ENCODE measurements at regions not wholly inside any gene's neighbourhood (a gene's known extent, or its start where the extent isn't known, plus 50 kb on each side); places are given as distances from the start of the nearest gene placed in this dataset.
A peak's percentile ranks its signal among the peaks of the same experiment; 100 is the strongest.
"Not testable (repeated sequence)": the region's sequence is repeated elsewhere in the genome, so short reads cannot be mapped to it uniquely, and the experiment has no call there.

GRCh38 chr12:9449181-9449580, 158.5 kb downstream of the KLRB1 start:
- DNase-seq (ENCODE audit: low spot score): no peak

- not testable (repeated sequence) for DNase-seq (ENCODE audit: low spot score)
Measured at GRCh38 chr12:9448648-9449047, 159.1 kb downstream of the KLRB1 start.

- DNase-seq (ENCODE audit: low spot score): peak; percentile 81
Measured at GRCh38 chr12:9447791-9448614, 159.7 kb downstream of the KLRB1 start.

- DNase-seq (ENCODE audit: low spot score): not testable (repeated sequence)
Measured at GRCh38 chr12:9446883-9447761, 160.6 kb downstream of the KLRB1 start.

DNA sequence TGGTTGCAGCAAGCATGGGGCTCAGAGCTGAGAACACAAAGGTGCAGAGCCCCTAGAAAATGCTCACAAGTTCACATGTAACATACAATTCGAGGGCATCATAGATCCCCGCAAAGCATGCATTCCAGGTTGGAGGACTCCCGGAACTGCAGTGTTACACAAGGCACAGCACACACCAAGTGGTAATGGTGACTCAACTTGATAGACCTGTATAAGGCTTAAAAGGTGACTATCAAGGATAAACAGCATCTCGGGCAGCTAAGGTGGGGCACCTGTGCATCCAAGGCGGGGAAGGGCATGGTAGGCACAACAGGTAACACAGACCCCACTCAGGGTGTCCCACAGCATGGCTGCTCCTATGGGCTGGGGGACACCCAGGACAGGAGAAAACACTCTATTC, 167.3 kb downstream of the KLRB1 start:
- DNase-seq (ENCODE audit: low spot score): not testable (repeated sequence)

GRCh38 chr12:9435682-9436081, 172.0 kb downstream of the KLRB1 start:
- DNase-seq (ENCODE audit: low spot score): not testable (repeated sequence)

DNA sequence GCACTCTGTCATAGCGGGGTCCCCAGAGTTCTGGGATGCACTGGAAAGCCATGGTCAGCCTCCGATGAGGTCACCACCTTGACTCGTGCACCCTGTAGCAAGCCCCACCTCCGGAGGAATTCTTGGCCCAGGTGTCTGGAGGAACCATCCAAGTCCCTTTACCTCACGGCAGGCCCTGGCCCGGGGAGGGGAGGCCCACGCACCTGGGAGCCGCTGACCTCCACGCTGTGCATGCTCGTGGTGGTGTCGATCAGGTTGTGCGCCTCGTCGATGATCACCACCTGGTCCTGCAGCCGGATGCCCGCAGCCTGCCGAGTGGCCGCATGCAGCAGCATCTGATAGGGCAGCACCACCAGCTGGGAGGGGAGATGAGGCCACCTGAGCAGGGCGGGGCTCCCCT, 177.3 kb downstream of the KLRB1 start:
- DNase-seq (ENCODE audit: low spot score): not testable (repeated sequence)

- DNase-seq (ENCODE audit: low spot score): not testable (repeated sequence)
Measured at GRCh38 chr12:9428856-9429255, 178.9 kb downstream of the KLRB1 start.

DNA sequence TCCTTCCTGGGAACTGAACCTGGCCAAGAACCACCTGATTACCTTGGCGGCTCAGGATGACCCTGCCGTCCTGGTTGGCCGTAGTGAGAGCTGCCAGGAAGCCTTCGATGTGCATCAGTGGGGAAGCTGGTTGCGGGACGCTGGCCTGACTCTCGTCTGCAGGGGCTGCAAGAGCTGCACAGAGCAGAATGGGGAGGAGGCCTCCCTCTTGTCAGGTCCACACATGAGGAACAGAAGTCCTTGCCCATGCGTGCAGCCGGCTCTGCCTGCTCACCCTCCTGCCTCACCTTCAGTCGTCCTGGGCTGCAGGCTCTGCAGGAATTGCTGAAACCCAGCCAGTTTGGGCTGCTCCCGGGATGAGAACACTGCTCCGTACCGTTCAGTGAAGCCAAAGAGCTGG, 182.3 kb downstream of the KLRB1 start:
- not testable (repeated sequence) for DNase-seq (ENCODE audit: low spot score)

GRCh38 chr12:9424175-9424740, 183.5 kb downstream of the KLRB1 start:
- DNase-seq (ENCODE audit: low spot score): not testable (repeated sequence)

DNA sequence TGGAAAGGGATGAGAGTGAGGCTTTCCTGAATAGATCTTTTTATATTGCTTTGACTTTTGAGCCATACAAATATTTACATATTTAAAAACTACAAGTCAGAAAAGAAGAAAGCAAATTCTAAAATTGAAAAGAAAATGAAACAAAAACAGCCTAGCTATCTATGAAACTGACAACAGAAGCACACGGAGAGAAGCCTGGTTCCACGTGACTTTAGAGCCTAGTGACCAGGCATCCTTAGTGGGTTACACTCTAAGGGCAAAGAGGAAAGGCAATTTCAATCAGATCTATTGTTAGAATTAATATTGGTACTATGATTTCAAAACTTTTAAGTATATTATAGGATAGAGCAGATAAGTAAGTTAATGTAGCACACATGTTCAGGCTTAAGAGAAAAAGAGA, 185.0 kb downstream of the KLRB1 start:
- not testable (repeated sequence) for DNase-seq (ENCODE audit: low spot score)

DNA sequence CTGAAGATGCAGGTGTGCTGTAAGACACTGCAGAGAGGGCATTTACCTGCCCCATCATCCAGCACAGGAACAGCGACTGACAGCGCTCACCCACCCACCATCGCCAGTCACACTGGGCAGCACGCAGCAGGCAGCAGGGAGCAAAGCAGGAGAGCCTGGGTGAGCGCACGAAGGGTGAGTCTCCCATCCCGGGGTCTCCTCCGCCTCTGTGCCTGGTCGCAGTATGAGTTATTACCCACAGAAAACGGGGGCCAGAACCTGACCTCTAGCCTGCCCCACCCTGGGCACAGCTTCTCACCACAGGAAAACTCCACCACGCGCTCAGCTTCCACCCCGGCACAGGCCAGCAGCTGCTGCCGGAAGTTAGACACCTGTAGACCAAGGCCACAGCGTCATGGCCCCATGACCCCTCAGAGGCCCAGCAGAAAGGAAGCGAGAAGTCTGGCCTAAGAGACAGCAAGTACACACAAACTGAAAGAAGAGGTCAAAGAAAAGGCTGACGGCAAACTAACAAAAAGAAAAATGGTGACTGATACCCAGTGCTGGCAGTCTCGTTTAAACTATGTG, 186.1 kb downstream of the KLRB1 start:
- not testable (repeated sequence) for DNase-seq (ENCODE audit: low spot score)

GRCh38 chr12:9420817-9421519, 186.7 kb downstream of the KLRB1 start:
- DNase-seq (ENCODE audit: low spot score): not testable (repeated sequence)

DNA sequence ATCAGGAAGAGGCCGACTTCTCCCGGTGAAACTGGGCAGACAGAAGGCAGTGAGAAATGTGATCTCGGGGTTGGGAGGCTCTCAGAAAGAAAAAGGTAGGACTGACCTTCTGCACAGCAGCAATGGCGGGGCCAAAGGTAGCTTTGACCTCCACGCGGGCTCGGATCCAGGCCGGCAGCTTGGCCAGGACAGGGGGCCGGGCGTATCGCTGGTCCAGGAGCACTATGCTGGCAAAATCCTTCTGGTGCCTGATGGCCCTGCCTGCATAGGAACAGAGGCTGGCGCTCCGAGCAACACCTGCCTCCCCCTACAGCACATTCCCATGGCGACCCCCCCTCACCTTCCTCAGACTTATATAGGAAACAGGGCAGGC, 189.1 kb downstream of the KLRB1 start:
- DNase-seq (ENCODE audit: low spot score): not testable (repeated sequence)

GRCh38 chr12:9417947-9418668, 189.6 kb downstream of the KLRB1 start:
- not testable (repeated sequence) for DNase-seq (ENCODE audit: low spot score)

GRCh38 chr12:9417341-9417740, 190.4 kb downstream of the KLRB1 start:
- not testable (repeated sequence) for DNase-seq (ENCODE audit: low spot score)

DNA sequence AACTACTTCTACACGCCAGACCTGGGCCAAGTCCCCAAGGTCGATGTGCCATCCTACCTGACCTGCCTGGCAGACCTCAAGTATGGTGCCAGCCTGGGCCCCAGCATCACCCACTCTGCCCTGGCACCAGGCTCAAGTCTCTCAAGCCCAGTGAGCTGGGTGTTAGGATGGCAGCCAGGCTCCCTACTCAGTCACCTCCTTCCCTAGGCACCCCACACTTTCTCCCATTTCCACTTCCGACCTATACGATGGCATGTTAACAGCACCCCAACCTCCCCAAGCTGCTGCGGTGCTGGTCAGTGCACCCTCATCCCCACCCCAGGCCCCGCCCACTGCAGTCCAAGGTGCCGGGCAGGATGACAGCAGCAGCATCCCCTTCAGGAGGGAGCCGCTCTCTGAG, 191.4 kb downstream of the KLRB1 start:
- DNase-seq (ENCODE audit: low spot score): not testable (repeated sequence)

GRCh38 chr12:9415898-9416297, 191.8 kb downstream of the KLRB1 start:
- not testable (repeated sequence) for DNase-seq (ENCODE audit: low spot score)

GRCh38 chr12:9413862-9414261, 193.9 kb downstream of the KLRB1 start:
- not testable (repeated sequence) for DNase-seq (ENCODE audit: low spot score)

DNA sequence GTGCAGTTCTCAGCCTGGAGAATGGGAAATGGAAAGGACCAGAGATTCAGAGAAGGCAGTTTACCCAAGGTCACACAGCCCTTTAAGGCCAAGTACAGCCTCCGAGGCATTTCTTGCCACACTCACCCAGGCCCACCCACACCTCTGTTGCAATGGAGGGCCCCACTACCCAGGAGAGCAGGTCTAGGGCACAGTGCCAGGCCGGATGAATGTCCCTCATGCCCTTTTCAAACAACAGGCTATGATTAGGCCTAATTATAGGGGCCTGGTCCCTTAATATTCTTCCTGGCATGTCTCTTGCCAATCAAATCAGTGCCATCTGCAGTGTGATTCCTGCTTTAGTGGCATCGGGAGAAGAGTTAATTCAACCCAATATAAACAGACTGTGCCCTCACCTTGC, 195.3 kb downstream of the KLRB1 start:
- DNase-seq (ENCODE audit: low spot score): not testable (repeated sequence)

Measured in AG08395 (cell line).